ENCODE measurements at regions not wholly inside any gene's neighbourhood (a gene's known extent, or its start where the extent isn't known, plus 50 kb on each side); places are given as distances from the start of the nearest gene placed in this dataset.

GRCh38 chr16:79972053-79972704, 371.6 kb upstream of the MAF start:
- no peak for TF ChIP-seq CTCF (IDR thresholded peaks at IDR 0.05)
- no peak for TF ChIP-seq POLR2A (IDR thresholded peaks at IDR 0.05)
